SHP77 treated with DMSO at 0.1 percent for 48 hours (cell line): ENCODE measurements at regions not wholly inside any gene's neighbourhood (a gene's known extent, or its start where the extent isn't known, plus 50 kb on each side); places are given as distances from the start of the nearest gene placed in this dataset.
"Not testable (repeated sequence)": the region's sequence is repeated elsewhere in the genome, so short reads cannot be mapped to it uniquely, and the experiment has no call there.

ENCODE experiments used
- DNase-seq: peaks from one replicate; lab custom pipeline; 2025; lab: John Stamatoyannopoulos, UW

- not testable (repeated sequence) for DNase-seq
Measured at GRCh38 chr16:21534561-21534960, 64.8 kb upstream of the METTL9 start.

GRCh38 chr16:21535201-21535600 is 64.2 kb upstream of the METTL9 start:
- not testable (repeated sequence) for DNase-seq

GRCh38 chr16:21536740-21537139 is 62.6 kb upstream of the METTL9 start:
- not testable (repeated sequence) for DNase-seq

DNA sequence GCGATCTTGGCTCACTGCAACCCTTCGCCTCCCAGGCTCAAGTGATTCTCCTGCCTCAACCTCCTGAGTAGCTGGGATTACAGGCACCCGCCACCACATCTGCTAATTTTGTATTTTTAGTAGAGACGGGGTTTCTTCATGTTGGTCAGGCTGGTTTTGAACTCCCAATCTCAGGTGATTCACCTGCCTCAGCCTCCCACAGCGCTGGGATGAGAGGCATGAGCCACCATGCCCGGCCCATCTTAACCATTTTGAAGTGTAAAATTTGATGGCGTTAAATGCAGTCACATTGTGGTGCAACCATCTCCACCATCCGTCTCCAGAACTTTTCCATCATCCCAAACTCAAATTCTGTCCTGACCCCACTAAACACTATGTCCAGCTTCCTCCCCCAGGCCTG is 61.8 kb upstream of the METTL9 start:
- DNase-seq = not testable (repeated sequence)

- not testable (repeated sequence) for DNase-seq
Measured at GRCh38 chr16:21539107-21539618, 60.2 kb upstream of the METTL9 start.

- DNase-seq = not testable (repeated sequence)
Measured at GRCh38 chr16:21540770-21541433, 58.5 kb upstream of the METTL9 start.

- not testable (repeated sequence) for DNase-seq
Measured at GRCh38 chr16:21541611-21542051, 57.7 kb upstream of the METTL9 start.

- not testable (repeated sequence) for DNase-seq
Measured at GRCh38 chr16:21542075-21542474, 57.3 kb upstream of the METTL9 start.

DNA sequence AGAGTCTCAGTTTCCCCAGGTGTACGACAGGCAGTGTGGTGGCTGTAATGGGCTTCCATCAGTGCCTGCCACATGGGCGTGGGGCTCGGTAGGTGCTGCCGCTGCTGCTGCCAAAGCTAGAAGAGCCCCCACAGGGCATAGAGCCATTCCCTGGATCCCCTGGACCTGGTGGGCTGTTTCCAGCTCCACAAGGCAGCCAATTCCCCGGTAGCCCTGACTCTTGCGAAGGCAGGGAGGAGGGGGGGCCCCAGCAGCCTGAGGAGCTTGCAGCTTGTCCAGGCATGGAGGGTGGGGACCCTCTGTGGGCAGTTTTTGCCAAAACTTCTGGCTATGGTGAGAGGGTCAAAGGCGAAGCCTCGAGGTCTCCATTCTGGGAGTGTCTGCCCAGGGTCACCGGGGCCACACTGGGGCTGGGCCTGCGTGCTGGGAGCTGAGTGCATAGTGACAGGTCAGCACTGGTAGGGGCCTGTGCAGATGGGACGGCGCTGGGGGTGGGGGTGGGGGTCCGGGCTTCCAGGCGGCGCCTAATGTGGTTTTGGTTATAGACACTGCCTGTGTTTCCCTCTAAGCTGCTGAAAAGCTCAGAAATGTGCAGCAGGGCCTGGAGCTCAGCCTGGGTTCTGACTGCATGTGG is 56.8 kb upstream of the METTL9 start:
- DNase-seq = not testable (repeated sequence)

GRCh38 chr16:21543151-21543836 is 56.1 kb upstream of the METTL9 start:
- DNase-seq = not testable (repeated sequence)

GRCh38 chr16:21545664-21546326 is 53.6 kb upstream of the METTL9 start:
- DNase-seq = not testable (repeated sequence)

DNA sequence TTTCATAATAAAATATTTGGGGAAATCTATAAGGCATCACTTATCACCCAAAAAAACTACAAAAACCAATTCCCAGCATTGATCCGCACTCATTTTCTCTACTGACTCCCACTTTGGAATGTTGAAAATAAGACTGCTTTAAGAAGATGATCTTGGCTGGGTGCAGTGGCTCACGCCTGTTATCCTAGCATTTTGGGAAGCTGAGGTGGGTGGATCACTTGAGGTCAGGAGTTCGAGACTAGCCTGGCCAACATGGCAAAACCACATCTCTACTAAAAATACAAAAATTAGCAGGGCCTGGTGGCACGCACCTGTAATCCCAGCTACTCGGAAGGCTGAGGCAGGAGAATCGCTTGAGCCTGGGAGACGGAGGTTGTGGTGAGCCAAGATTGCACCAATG is 50.0 kb upstream of the METTL9 start:
- not testable (repeated sequence) for DNase-seq
